Neural progenitor cell (in vitro differentiated cells): ENCODE measurements at regions not wholly inside any gene's neighbourhood (a gene's known extent, or its start where the extent isn't known, plus 50 kb on each side); places are given as distances from the start of the nearest gene placed in this dataset.

Experiments used
- DNase-seq: peaks from one replicate; pipeline ENCODE4 v3.0.0-alpha.2; 2016; ENCODE audit warnings: low spot score
- H2AFZ ChIP-seq: fragments of 200-600 bp; sonication (generic); replicated peaks from 2 replicates; pipeline ENCODE4 v1.6.1; 2016; ENCODE audit warnings: antibody characterized with exemption
- H3F3A ChIP-seq: fragments of 200-600 bp; sonication (generic); 2 replicates; pipeline ENCODE4 v1.6.1; 2016; ENCODE audit warnings: antibody characterized with exemption, low read depth
- H3K27ac ChIP-seq: fragments of 200-600 bp; sonication (generic); 2 replicates; pipeline ENCODE4 v1.5.1; 2016; ENCODE audit warnings: mild to moderate bottlenecking
- H3K27me3 ChIP-seq: fragments of 200-600 bp; sonication (generic); 2 replicates; pipeline ENCODE4 v1.6.1; 2016; ENCODE audit warnings: mild to moderate bottlenecking, moderate library complexity
- H3K36me3 ChIP-seq: fragments of 200-600 bp; sonication (generic); 2 replicates; pipeline ENCODE4 v1.5.1; 2016
- H3K4me1 ChIP-seq: fragments of 200-600 bp; sonication (generic); 2 replicates; pipeline ENCODE4 v1.6.1; 2016; ENCODE audit warnings: mixed run types
- H3K4me2 ChIP-seq: fragments of 200-600 bp; sonication (generic); 2 replicates; pipeline ENCODE4 v1.6.1; 2016
- H3K4me3 ChIP-seq: fragments of 200-600 bp; sonication (generic); 2 replicates; pipeline ENCODE4 v1.5.1; 2016
- H3K79me2 ChIP-seq: fragments of 200-600 bp; sonication (generic); 2 replicates; pipeline ENCODE4 v1.6.1; 2016; ENCODE audit warnings: low read depth
- H3K9ac ChIP-seq: fragments of 200-600 bp; sonication (generic); 2 replicates; pipeline ENCODE4 v1.6.1; 2016
- H3K9me3 ChIP-seq: fragments of 200-600 bp; sonication (generic); 2 replicates; pipeline ENCODE4 v1.5.1; 2016; ENCODE audit warnings: low read depth
- H4K20me1 ChIP-seq: fragments of 200-600 bp; sonication (generic); 2 replicates; pipeline ENCODE4 v1.6.1; 2016; ENCODE audit warnings: low read depth
- H3K27ac Mint-ChIP-seq: 3 replicates; pipeline ENCODE4 v1.8.0; 2021; ENCODE audit warnings: mixed read lengths
- H3K27me3 Mint-ChIP-seq: 2 replicates; pipeline ENCODE4 v1.8.0; 2022; ENCODE audit warnings: low read depth, mild to moderate bottlenecking, inconsistent platforms, moderate library complexity, mixed read lengths; ENCODE audit not compliant: insufficient read depth
- H3K36me3 Mint-ChIP-seq: 3 replicates; pipeline ENCODE4 v1.8.0; 2021; ENCODE audit warnings: mixed read lengths
- H3K4me1 Mint-ChIP-seq: 3 replicates; pipeline ENCODE4 v1.8.0; 2021; ENCODE audit warnings: mixed read lengths
- H3K4me3 Mint-ChIP-seq: 3 replicates; pipeline ENCODE4 v1.8.0; 2021; ENCODE audit warnings: mild to moderate bottlenecking, moderate library complexity, mixed read lengths
- H3K9me3 Mint-ChIP-seq: 3 replicates; pipeline ENCODE4 v1.8.0; 2020; ENCODE audit warnings: mixed read lengths
- CTCF ChIP-seq: fragments of 200-600 bp; sonication (generic); IDR thresholded peaks from 2 replicates; pipeline ENCODE4 v1.5.1; 2017; ENCODE audit warnings: antibody characterized with exemption, mild to moderate bottlenecking
- EZH2 ChIP-seq: fragments of 200-600 bp; sonication (generic); IDR thresholded peaks from 2 replicates; pipeline ENCODE4 v1.6.1; 2017; ENCODE audit warnings: antibody characterized with exemption, mild to moderate bottlenecking, moderate library complexity
- EZH2phosphoT487 ChIP-seq: fragments of 200-600 bp; sonication (generic); IDR thresholded peaks from 2 replicates; pipeline ENCODE4 v1.6.1; 2017; ENCODE audit warnings: antibody characterized with exemption

DNA sequence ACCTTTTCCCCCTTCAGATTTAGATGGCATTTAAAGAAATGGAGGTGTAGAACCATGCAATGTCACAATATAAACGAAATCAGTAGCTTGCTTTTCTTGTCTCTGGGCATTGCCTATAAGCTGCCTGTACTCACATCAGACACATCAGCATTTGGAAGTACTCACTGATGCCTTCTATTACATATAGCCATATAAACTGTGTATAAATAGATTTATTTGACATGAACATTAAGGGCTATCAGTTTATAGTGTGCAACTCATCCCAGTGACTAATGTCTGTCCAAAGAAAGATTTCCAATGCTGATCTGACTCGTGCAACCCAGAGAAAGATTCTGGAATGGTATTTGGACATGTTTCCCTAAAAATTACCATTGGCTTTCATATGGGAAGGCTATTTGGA, 417.9 kb upstream of the MAF start:
- Histone ChIP-seq H3K27me3 (no peaks in the 10 kb centered on the region), H2AFZ (no peak overlapping the region), H3K27ac (no peak overlapping the region), H4K20me1 (no peaks in the 10 kb centered on the region), H3K36me3 (no peaks in the 10 kb centered on the region), H3K9me3 (no peaks in the 10 kb centered on the region), H3F3A (no peaks in the 10 kb centered on the region), H3K79me2 (no peaks in the 10 kb centered on the region), H3K9ac (no peak overlapping the region), H3K4me3 (no peak overlapping the region), H3K4me1 (peaks cover 5% of the 10 kb centered on the region), H3K4me2 (no peak overlapping the region)
- no peaks in the 10 kb centered on the region for H3K27me3 Mint-ChIP-seq
- no peaks in the 10 kb centered on the region for H3K9me3 Mint-ChIP-seq
- TF ChIP-seq CTCF (no peak), EZH2 (no peak), EZH2phosphoT487 (no peak)
- DNase-seq: no peak
- H3K36me3 Mint-ChIP-seq: no peaks in the 10 kb centered on the region
- no peak overlapping the region for H3K27ac Mint-ChIP-seq
- no peaks in the 10 kb centered on the region for H3K4me1 Mint-ChIP-seq
- H3K4me3 Mint-ChIP-seq: no peak overlapping the region

- TF ChIP-seq CTCF (no peak), EZH2phosphoT487 (no peak)
- Histone ChIP-seq H2AFZ (no peak overlapping the region), H3K4me2 (no peak overlapping the region), H3K79me2 (no peaks in the 10 kb centered on the region), H3K9ac (no peak overlapping the region), H3K27me3 (no peaks in the 10 kb centered on the region), H3K36me3 (no peaks in the 10 kb centered on the region), H3K27ac (no peak overlapping the region), H3K4me1 (no peaks in the 10 kb centered on the region), H3K9me3 (no peaks in the 10 kb centered on the region), H3K4me3 (no peak overlapping the region), H3F3A (no peaks in the 10 kb centered on the region), H4K20me1 (no peaks in the 10 kb centered on the region)
- no peaks in the 10 kb centered on the region for H3K36me3 Mint-ChIP-seq
- no peak for DNase-seq
- H3K4me1 Mint-ChIP-seq: no peaks in the 10 kb centered on the region
- H3K27ac Mint-ChIP-seq: no peak overlapping the region
- no peaks in the 10 kb centered on the region for H3K27me3 Mint-ChIP-seq
- no peaks in the 10 kb centered on the region for H3K9me3 Mint-ChIP-seq
- no peak overlapping the region for H3K4me3 Mint-ChIP-seq
Observed at GRCh38 chr16:80016731-80017326, 416.3 kb upstream of the MAF start.

DNA sequence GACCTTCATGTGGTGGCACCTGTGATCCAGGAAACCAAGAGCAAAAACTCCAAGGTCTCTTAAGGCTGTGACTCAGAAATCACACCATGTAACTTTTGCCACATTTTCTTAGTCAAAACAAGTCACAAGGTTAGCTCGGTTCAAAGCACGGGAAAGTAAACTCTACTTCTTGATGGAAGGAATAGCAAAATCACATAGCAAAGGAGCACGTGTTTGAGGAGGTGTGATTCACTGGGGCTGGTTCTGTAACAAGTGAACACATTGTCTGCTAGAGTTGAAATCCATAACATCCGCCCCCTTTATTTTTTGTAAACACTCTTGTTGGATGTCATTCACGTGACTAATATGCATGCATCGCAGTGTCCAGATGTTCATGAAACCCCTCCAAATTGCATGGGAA, 415.0 kb upstream of the MAF start:
- Histone ChIP-seq H3K36me3 (no peaks in the 10 kb centered on the region), H3F3A (no peaks in the 10 kb centered on the region), H4K20me1 (no peaks in the 10 kb centered on the region), H3K4me2 (no peak overlapping the region), H3K4me3 (no peak overlapping the region), H3K9ac (no peak overlapping the region), H3K27ac (no peak overlapping the region), H3K9me3 (no peaks in the 10 kb centered on the region), H3K79me2 (no peaks in the 10 kb centered on the region), H3K4me1 (no peaks in the 10 kb centered on the region), H2AFZ (no peak overlapping the region), H3K27me3 (no peaks in the 10 kb centered on the region)
- no peak overlapping the region for H3K27ac Mint-ChIP-seq
- H3K4me1 Mint-ChIP-seq: no peaks in the 10 kb centered on the region
- no peaks in the 10 kb centered on the region for H3K27me3 Mint-ChIP-seq
- no peak for TF ChIP-seq EZH2
- no peak for TF ChIP-seq CTCF
- no peak for TF ChIP-seq EZH2phosphoT487
- H3K4me3 Mint-ChIP-seq: no peak overlapping the region
- no peaks in the 10 kb centered on the region for H3K36me3 Mint-ChIP-seq
- H3K9me3 Mint-ChIP-seq: no peaks in the 10 kb centered on the region
- no peak for DNase-seq
